OCI-LY7 (cell line): ENCODE measurements at regions not wholly inside any gene's neighbourhood (a gene's known extent, or its start where the extent isn't known, plus 50 kb on each side); places are given as distances from the start of the nearest gene placed in this dataset.
A peak's percentile ranks its signal among the peaks of the same experiment; 100 is the strongest.

Experiments used
- BruUV-seq: library from RNA; stranded (reverse); fragments of 400-500 nt; replicated peaks from 2 replicates; lab custom pipeline; 2021; lab: Mats Ljungman, UMichigan
- CTCF ChIA-PET: fragments of 300-600 bp; sonication (Branson Sonifier 250); formaldehyde crosslinking; loops from one replicate; lab custom pipeline; 2022; ENCODE audit warnings: antibody characterized with exemption; ENCODE audit not compliant: unreplicated experiment; lab: Charles Lee
- POLR2A ChIA-PET: fragments of 300-600 bp; sonication (Branson Sonifier 250); formaldehyde crosslinking; loops from one replicate; lab custom pipeline; 2022; ENCODE audit warnings: antibody characterized with exemption; lab: Charles Lee
- DNase-seq: peaks from one replicate; pipeline ENCODE4 v3.0.0-alpha.2; 2015; ENCODE audit warnings: low spot score
- H2AFZ ChIP-seq: fragments of 200-600 bp; sonication (generic), shearing (Covaris generic); 2 replicates; pipeline ENCODE4 v1.6.1; 2014; ENCODE audit warnings: mild to moderate bottlenecking, antibody characterized with exemption, low read length, moderate library complexity
- H3K27ac ChIP-seq: fragments of 200-600 bp; sonication (generic); 2 replicates; pipeline ENCODE4 v1.5.1; 2014; ENCODE audit warnings: mixed run types, low read depth, mild to moderate bottlenecking, moderate library complexity, low read length, inconsistent platforms; ENCODE audit not compliant: poor library complexity, severe bottlenecking
- H3K36me3 ChIP-seq: fragments of 200-600 bp; sonication (generic); 2 replicates; pipeline ENCODE4 v1.6.1; 2014; ENCODE audit warnings: mild to moderate bottlenecking, antibody characterized with exemption, low read length, moderate library complexity, mixed read lengths; ENCODE audit not compliant: insufficient read depth
- H3K4me1 ChIP-seq: fragments of 200-600 bp; sonication (generic); 2 replicates; pipeline ENCODE4 v1.5.1; 2014; ENCODE audit warnings: mild to moderate bottlenecking, low read length; ENCODE audit not compliant: insufficient read depth, poor library complexity, severe bottlenecking
- H3K4me2 ChIP-seq: fragments of 200-600 bp; sonication (generic); 2 replicates; pipeline ENCODE4 v1.6.1; 2014; ENCODE audit warnings: mild to moderate bottlenecking, low read length
- H3K4me3 ChIP-seq: fragments of 200-600 bp; sonication (generic); 2 replicates; pipeline ENCODE4 v1.5.1; 2014; ENCODE audit warnings: mild to moderate bottlenecking, low read depth, low read length; ENCODE audit not compliant: poor library complexity, severe bottlenecking
- H3K79me2 ChIP-seq: fragments of 200-600 bp; sonication (generic); 2 replicates; pipeline ENCODE4 v1.6.1; 2016; ENCODE audit warnings: low read depth, mild to moderate bottlenecking, low read length, moderate library complexity, mixed read lengths; ENCODE audit not compliant: insufficient read depth
- H3K9me2 ChIP-seq: fragments of 200-600 bp; sonication (generic); 2 replicates; pipeline ENCODE4 v1.6.1; 2016; ENCODE audit warnings: mild to moderate bottlenecking, low read length, mixed read lengths; ENCODE audit not compliant: insufficient read depth
- H3K9me3 ChIP-seq: fragments of 200-600 bp; sonication (generic); 2 replicates; pipeline ENCODE4 v1.6.1; 2014; ENCODE audit warnings: mild to moderate bottlenecking, mixed run types, low read length, mixed read lengths
- H4K20me1 ChIP-seq: fragments of 200-600 bp; sonication (generic); 2 replicates; pipeline ENCODE4 v1.6.1; 2014; ENCODE audit warnings: mild to moderate bottlenecking, antibody characterized with exemption, low read length, moderate library complexity, mixed read lengths; ENCODE audit not compliant: insufficient read depth
- CTCF ChIP-seq: fragments of 200-600 bp; sonication (generic); conservative IDR thresholded peaks from 2 replicates; pipeline ENCODE4 v1.5.1; 2014; ENCODE audit warnings: mild to moderate bottlenecking, antibody characterized with exemption, low read length, moderate library complexity, mixed read lengths
- EZH2phosphoT487 ChIP-seq: fragments of 200-600 bp; sonication (generic); IDR thresholded peaks from 2 replicates; pipeline ENCODE4 v1.6.1; 2018; ENCODE audit warnings: low read depth, borderline replicate concordance, mild to moderate bottlenecking, mixed run types, antibody characterized with exemption, low read length, moderate library complexity, mixed read lengths
- intact Hi-C: fragments of 100-400 bp; cut with micrococcal nuclease; formaldehyde crosslinking; loops from one replicate; pipeline ENCODE4 v1.10.0; 2022; ENCODE audit not compliant: unreplicated experiment

GRCh38 chr2:9780368-9781130 lies 62.7 kb upstream of the TAF1B start:
- Histone ChIP-seq H3K4me1 (peaks cover 17% of the 10 kb centered on the region), H3K36me3 (no peaks in the 10 kb centered on the region), H3K79me2 (no peaks in the 10 kb centered on the region), H4K20me1 (no peaks in the 10 kb centered on the region), H3K4me2 (peak overlapping the region; percentile 65; the same call in 1 of the 2 replicates), H3K9me2 (no peaks in the 10 kb centered on the region), H2AFZ (peak overlapping the region; percentile 80; the same call in 1 of the 2 replicates), H3K4me3 (no peak overlapping the region), H3K27ac (peak overlapping the region; percentile 33), H3K9me3 (no peaks in the 10 kb centered on the region)
- CTCF ChIA-PET = no interaction called here
- intact Hi-C loops = no loop called here
- POLR2A ChIA-PET = no interaction called here
- BruUV-seq = no TSS peak
- no peak for DNase-seq
- no peak for TF ChIP-seq EZH2phosphoT487
- no peak for TF ChIP-seq CTCF

- Histone ChIP-seq H3K4me2 (no peak overlapping the region), H3K4me1 (peaks cover 17% of the 10 kb centered on the region), H3K27ac (no peak overlapping the region), H4K20me1 (no peaks in the 10 kb centered on the region), H3K36me3 (no peaks in the 10 kb centered on the region), H3K9me3 (no peaks in the 10 kb centered on the region), H2AFZ (no peak overlapping the region), H3K9me2 (no peaks in the 10 kb centered on the region), H3K4me3 (no peak overlapping the region), H3K79me2 (no peaks in the 10 kb centered on the region)
- TF ChIP-seq EZH2phosphoT487 (no peak), CTCF (no peak)
- intact Hi-C loops = no loop called here
- no TSS peak for BruUV-seq
- ChIA-PET POLR2A (no interaction called here), CTCF (no interaction called here)
- no peak for DNase-seq
Observed at GRCh38 chr2:9781252-9781651, 62.0 kb upstream of the TAF1B start.

GRCh38 chr2:9782197-9782719 lies 61.0 kb upstream of the TAF1B start:
- H3K27ac ChIP-seq = no peak overlapping the region
- no peak overlapping the region for H2AFZ ChIP-seq
- no peaks in the 10 kb centered on the region for H3K9me3 ChIP-seq
- no peaks in the 10 kb centered on the region for H3K36me3 ChIP-seq
- intact Hi-C loops = no loop called here
- BruUV-seq = no TSS peak
- H3K4me1 ChIP-seq = peaks cover 17% of the 10 kb centered on the region
- H4K20me1 ChIP-seq = no peaks in the 10 kb centered on the region
- TF ChIP-seq CTCF = peak; percentile 46
- no peak for TF ChIP-seq EZH2phosphoT487
- CTCF ChIA-PET = no interaction called here
- H3K4me3 ChIP-seq = no peak overlapping the region
- POLR2A ChIA-PET = no interaction called here
- H3K4me2 ChIP-seq = no peak overlapping the region
- no peak for DNase-seq
- H3K79me2 ChIP-seq = no peaks in the 10 kb centered on the region
- no peaks in the 10 kb centered on the region for H3K9me2 ChIP-seq
